GM10248 (cell line): ENCODE measurements at regions not wholly inside any gene's neighbourhood (a gene's known extent, or its start where the extent isn't known, plus 50 kb on each side); places are given as distances from the start of the nearest gene placed in this dataset.

Experiments used
- CTCF ChIA-PET: fragments of 300-600 bp; sonication (Branson Sonifier 250); formaldehyde crosslinking; extraction: SDS; loops from one replicate; lab custom pipeline; 2021; ENCODE audit warnings: antibody characterized with exemption; lab: Yijun Ruan, JAX
- POLR2A ChIA-PET: fragments of 350-650 bp; sonication (Branson Sonifier 250); formaldehyde crosslinking; extraction: SDS; loops from one replicate; lab custom pipeline; 2020; ENCODE audit warnings: antibody characterized with exemption; lab: Yijun Ruan, JAX
- DNase-seq: peaks from one replicate; pipeline ENCODE4 v3.0.0; 2012; ENCODE audit errors: extremely low spot score
- TF ChIP-seq, protein P1 (sequence below): IDR thresholded peaks from 2 replicates; pipeline ENCODE4 v1.5.1; 2012; ENCODE audit warnings: mild to moderate bottlenecking, low read depth; ENCODE audit errors: extremely low read depth, missing control alignments, control extremely low read depth

GRCh38 chr14:62269204-62269603 is 507.0 kb downstream of the SNAPC1 start:
- DNase-seq = no peak
- CTCF ChIA-PET = no interaction called here
- POLR2A ChIA-PET = no interaction called here
- TF ChIP-seq, protein P1, sequence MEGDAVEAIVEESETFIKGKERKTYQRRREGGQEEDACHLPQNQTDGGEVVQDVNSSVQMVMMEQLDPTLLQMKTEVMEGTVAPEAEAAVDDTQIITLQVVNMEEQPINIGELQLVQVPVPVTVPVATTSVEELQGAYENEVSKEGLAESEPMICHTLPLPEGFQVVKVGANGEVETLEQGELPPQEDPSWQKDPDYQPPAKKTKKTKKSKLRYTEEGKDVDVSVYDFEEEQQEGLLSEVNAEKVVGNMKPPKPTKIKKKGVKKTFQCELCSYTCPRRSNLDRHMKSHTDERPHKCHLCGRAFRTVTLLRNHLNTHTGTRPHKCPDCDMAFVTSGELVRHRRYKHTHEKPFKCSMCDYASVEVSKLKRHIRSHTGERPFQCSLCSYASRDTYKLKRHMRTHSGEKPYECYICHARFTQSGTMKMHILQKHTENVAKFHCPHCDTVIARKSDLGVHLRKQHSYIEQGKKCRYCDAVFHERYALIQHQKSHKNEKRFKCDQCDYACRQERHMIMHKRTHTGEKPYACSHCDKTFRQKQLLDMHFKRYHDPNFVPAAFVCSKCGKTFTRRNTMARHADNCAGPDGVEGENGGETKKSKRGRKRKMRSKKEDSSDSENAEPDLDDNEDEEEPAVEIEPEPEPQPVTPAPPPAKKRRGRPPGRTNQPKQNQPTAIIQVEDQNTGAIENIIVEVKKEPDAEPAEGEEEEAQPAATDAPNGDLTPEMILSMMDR = no peak

DNA sequence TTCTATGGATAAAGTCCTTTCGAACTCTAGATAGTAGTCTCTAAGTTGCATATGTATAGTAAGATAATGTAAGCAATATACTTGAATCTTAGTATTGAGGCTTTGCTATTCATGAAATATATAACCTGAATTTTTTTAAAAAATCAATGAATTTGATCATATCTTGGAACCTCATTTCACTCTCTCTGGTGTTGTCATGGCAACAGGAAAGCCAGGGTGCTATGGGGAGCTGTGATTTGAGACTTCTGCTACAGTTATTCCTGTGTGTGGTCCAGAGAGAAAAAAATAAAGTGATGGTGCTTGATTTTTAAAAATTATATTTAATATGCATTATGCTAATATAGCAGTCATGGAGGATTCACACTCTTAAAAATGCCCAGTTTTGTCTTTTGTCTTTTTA is 508.0 kb downstream of the SNAPC1 start:
- ChIA-PET POLR2A (no interaction called here), CTCF (no interaction called here)
- TF ChIP-seq, protein P1 = no peak
- no peak for DNase-seq

DNA sequence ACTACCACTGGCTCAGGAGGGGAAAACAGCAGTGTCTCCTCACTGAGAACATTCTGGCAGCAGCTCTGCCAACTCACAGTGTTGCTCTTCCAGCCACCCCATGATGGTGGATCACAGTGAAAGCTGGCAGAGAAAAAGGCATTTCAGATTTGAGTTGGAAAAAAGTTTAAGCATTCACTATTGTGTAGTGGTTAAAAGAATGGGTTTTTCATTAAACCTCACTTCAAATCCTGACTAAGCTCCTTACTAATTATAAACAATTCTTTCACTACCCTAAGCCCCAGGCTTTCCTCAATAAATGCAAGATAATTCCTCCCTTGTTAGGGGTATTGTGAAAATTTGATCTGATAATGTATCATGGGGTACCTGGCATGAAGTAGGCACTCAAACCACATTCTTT is 518.1 kb downstream of the SNAPC1 start:
- DNase-seq = no peak
- ChIA-PET CTCF (interaction anchor here (1.8 kb wide), 1 partner anchor 10 kb away, joined by 4 read pairs; no protein-coding TSS in a partner anchor), POLR2A (no interaction called here)
- TF ChIP-seq, protein P1 = no peak

- POLR2A ChIA-PET = no interaction called here
- CTCF ChIA-PET = no interaction called here
- no peak for DNase-seq
- TF ChIP-seq, protein P1 = no peak
These were observed 521.6 kb downstream of the SNAPC1 start for GRCh38 chr14:62283837-62284236.

- ChIA-PET POLR2A (no interaction called here), CTCF (interaction anchor here (1.2 to 1.8 kb wide), 3 partner anchors 9 to 14 kb away, joined by 3 to 5 read pairs (median 4); no protein-coding TSS in a partner anchor)
- no peak for DNase-seq
- TF ChIP-seq, protein P1 = no peak
These were observed 527.3 kb downstream of the SNAPC1 start for GRCh38 chr14:62289471-62289870.

- ChIA-PET CTCF (no interaction called here), POLR2A (no interaction called here)
- TF ChIP-seq, protein P1 = no peak
- no peak for DNase-seq
These were observed 538.9 kb downstream of the SNAPC1 start for GRCh38 chr14:62301080-62301479.
